ENCODE measurements at regions not wholly inside any gene's neighbourhood (a gene's known extent, or its start where the extent isn't known, plus 50 kb on each side); places are given as distances from the start of the nearest gene placed in this dataset.
"Not testable (repeated sequence)": the region's sequence is repeated elsewhere in the genome, so short reads cannot be mapped to it uniquely, and the experiment has no call there.

GRCh38 chr16:64260631-64261401 lies 861.0 kb downstream of the CDH11 start:
- not testable (repeated sequence) for H3K36me3 ChIP-seq (ENCODE audit: insufficient read depth, low read length); H4K20me1 ChIP-seq (ENCODE audit: insufficient read depth); H3K27ac ChIP-seq (ENCODE audit: low read length); H3K9me2 ChIP-seq (ENCODE audit: insufficient read depth, low read length); H3F3A ChIP-seq (ENCODE audit: insufficient read depth, low read length, poor library complexity, severe bottlenecking); H2AFZ ChIP-seq (ENCODE audit: low read depth, low read length); H3K79me2 ChIP-seq (replicated peaks; ENCODE audit: insufficient read depth, low read length); H3K9me3 ChIP-seq (ENCODE audit: low read length); H3K4me2 ChIP-seq (ENCODE audit: low read length); H3K4me3 ChIP-seq (ENCODE audit: low read length); H3K9ac ChIP-seq (ENCODE audit: low read length); H3K27me3 ChIP-seq (ENCODE audit: insufficient read depth, low read depth, low read length)

DNA sequence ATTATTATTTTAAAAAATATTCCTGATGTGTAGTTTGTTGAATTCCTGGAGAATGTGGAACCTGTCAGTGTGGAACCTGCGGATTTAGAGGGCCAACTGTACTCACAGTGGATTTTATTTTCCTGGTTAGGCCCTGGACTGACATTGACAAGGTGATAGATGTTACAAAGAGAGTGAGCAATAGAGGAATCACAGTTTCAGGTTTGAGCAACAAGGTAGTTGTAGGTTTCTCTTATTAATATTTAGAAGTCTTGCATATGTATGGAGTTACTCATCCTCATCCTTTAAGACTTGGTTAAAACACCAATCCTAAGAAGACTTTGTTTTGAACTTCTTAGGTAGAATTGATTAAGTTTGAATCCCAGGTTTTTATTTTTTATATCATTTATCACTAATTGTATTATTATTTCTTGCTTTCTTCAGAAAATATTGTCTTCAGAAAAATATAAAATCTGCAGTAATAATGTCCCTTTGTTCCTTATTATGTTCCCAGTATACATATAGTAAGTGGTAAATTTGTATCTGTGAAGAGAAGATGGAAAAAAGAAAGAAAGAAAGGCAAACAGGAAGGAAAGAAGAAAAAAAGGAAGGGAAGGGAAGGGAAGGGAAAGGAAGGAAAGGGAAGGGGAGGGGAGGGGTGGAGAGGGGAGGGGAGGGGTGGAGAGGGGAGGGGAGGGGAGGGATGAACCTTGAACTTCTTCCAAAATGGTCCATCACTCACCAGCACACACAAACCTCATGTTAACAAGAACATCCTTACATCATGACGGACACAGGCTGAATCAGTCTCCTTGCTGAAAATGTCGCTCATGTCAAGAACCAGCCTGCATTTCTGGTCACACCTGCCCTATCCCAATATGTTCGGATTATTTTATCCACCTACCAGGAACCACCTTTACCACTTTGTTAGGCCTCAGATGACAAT lies 867.2 kb downstream of the CDH11 start:
- H4K20me1 ChIP-seq (ENCODE audit: insufficient read depth): no peaks in the 10 kb centered on the region
- H3K9me2 ChIP-seq (ENCODE audit: insufficient read depth, low read length): no peaks in the 10 kb centered on the region
- no peaks in the 10 kb centered on the region for H3K9me3 ChIP-seq (ENCODE audit: low read length)
- H2AFZ ChIP-seq (ENCODE audit: low read depth, low read length): no peak overlapping the region
- H3K4me2 ChIP-seq (ENCODE audit: low read length): no peak overlapping the region
- no peaks in the 10 kb centered on the region for H3K79me2 ChIP-seq (replicated peaks; ENCODE audit: insufficient read depth, low read length)
- no peak overlapping the region for H3K27ac ChIP-seq (ENCODE audit: low read length)
- H3K27me3 ChIP-seq (ENCODE audit: insufficient read depth, low read depth, low read length): no peaks in the 10 kb centered on the region
- no peaks in the 10 kb centered on the region for H3F3A ChIP-seq (ENCODE audit: insufficient read depth, low read length, poor library complexity, severe bottlenecking)
- TF ChIP-seq EZH2 (IDR thresholded peaks at IDR 0.05; ENCODE audit: borderline replicate concordance, insufficient read depth, low read length, poor library complexity, severe bottlenecking): no peak
- TF ChIP-seq TAF1 (IDR thresholded peaks at IDR 0.05; ENCODE audit: low read depth): no peak
- TF ChIP-seq EP300 (conservative IDR thresholded peaks at IDR 0.05; ENCODE audit: poor library complexity, severe bottlenecking): no peak
- no peak for TF ChIP-seq MXI1 (conservative IDR thresholded peaks at IDR 0.05; ENCODE audit: poor library complexity, severe bottlenecking)
- TF ChIP-seq REST (IDR thresholded peaks at IDR 0.05; ENCODE audit: borderline replicate concordance): no peak
- TF ChIP-seq, protein P1, sequence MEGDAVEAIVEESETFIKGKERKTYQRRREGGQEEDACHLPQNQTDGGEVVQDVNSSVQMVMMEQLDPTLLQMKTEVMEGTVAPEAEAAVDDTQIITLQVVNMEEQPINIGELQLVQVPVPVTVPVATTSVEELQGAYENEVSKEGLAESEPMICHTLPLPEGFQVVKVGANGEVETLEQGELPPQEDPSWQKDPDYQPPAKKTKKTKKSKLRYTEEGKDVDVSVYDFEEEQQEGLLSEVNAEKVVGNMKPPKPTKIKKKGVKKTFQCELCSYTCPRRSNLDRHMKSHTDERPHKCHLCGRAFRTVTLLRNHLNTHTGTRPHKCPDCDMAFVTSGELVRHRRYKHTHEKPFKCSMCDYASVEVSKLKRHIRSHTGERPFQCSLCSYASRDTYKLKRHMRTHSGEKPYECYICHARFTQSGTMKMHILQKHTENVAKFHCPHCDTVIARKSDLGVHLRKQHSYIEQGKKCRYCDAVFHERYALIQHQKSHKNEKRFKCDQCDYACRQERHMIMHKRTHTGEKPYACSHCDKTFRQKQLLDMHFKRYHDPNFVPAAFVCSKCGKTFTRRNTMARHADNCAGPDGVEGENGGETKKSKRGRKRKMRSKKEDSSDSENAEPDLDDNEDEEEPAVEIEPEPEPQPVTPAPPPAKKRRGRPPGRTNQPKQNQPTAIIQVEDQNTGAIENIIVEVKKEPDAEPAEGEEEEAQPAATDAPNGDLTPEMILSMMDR (IDR thresholded peaks at IDR 0.05; ENCODE audit: poor library complexity, severe bottlenecking): no peak
- no peak for TF ChIP-seq SMC3 (conservative IDR thresholded peaks at IDR 0.05; ENCODE audit: poor library complexity)
- no peak for TF ChIP-seq POLR2AphosphoS5 (IDR thresholded peaks at IDR 0.05)
- TF ChIP-seq RAD21 (conservative IDR thresholded peaks at IDR 0.05): no peak
- no peak overlapping the region for H3K4me3 ChIP-seq (ENCODE audit: low read length)
- no peak overlapping the region for H3K9ac ChIP-seq (ENCODE audit: low read length)
- no peaks in the 10 kb centered on the region for H3K36me3 ChIP-seq (ENCODE audit: insufficient read depth, low read length)
